Caco-2 (cell line): ENCODE measurements at regions not wholly inside any gene's neighbourhood (a gene's known extent, or its start where the extent isn't known, plus 50 kb on each side); places are given as distances from the start of the nearest gene placed in this dataset.

ENCODE experiments used
- BruUV-seq: library from RNA; stranded (reverse); fragments of 400-500 nt; replicated peaks from 2 replicates; lab custom pipeline; 2021; lab: Mats Ljungman, UMichigan
- CTCF ChIA-PET: fragments of 300-600 bp; sonication (Branson Sonifier 250); formaldehyde crosslinking; loops from one replicate; lab custom pipeline; 2022; ENCODE audit warnings: antibody characterized with exemption; lab: Charles Lee
- POLR2A ChIA-PET: fragments of 300-600 bp; sonication (Branson Sonifier 250); formaldehyde crosslinking; loops from one replicate; lab custom pipeline; 2022; ENCODE audit warnings: antibody characterized with exemption; lab: Charles Lee
- DNase-seq, 2 experiments: peaks; one replicate each; pipeline versions ENCODE4 v3.0.0 to v3.0.0-alpha.2; 2020 to 2022
- H3K27me3 ChIP-seq: replicated peaks from 2 replicates; pipeline ENCODE4 v1.6.0; 2011; ENCODE audit warnings: low read length; ENCODE audit not compliant: control insufficient read depth, insufficient read depth
- H3K36me3 ChIP-seq: 2 replicates; pipeline ENCODE4 v1.5.1; 2011; ENCODE audit warnings: low read length; ENCODE audit not compliant: control insufficient read depth, insufficient read depth
- H3K4me1 ChIP-seq: fragments of 250-450 bp; sonication (Bioruptor Pico); 2 replicates; pipeline ENCODE4 v1.5.1; 2020; ENCODE audit warnings: mild to moderate bottlenecking
- H3K4me3 ChIP-seq: 2 replicates; pipeline ENCODE4 v1.5.1; 2011; ENCODE audit warnings: low read depth, mild to moderate bottlenecking, control low read depth, low read length
- H3K9me3 ChIP-seq: fragments of 250-450 bp; sonication (Bioruptor Pico); 2 replicates; pipeline ENCODE4 v1.5.1; 2020; ENCODE audit warnings: mild to moderate bottlenecking, moderate library complexity
- H3K27ac Mint-ChIP-seq: one replicate; pipeline ENCODE4 v1.8.0; 2022; ENCODE audit warnings: mixed read lengths; ENCODE audit not compliant: unreplicated experiment
- H3K27me3 Mint-ChIP-seq: one replicate; pipeline ENCODE4 v1.8.0; 2022; ENCODE audit warnings: mixed read lengths; ENCODE audit not compliant: insufficient read depth, unreplicated experiment
- H3K36me3 Mint-ChIP-seq: one replicate; pipeline ENCODE4 v1.8.0; 2022; ENCODE audit warnings: mild to moderate bottlenecking, mixed read lengths; ENCODE audit not compliant: insufficient read depth, unreplicated experiment
- H3K4me1 Mint-ChIP-seq: one replicate; pipeline ENCODE4 v1.8.0; 2022; ENCODE audit warnings: low read depth, mixed read lengths; ENCODE audit not compliant: unreplicated experiment
- H3K4me3 Mint-ChIP-seq: one replicate; pipeline ENCODE4 v1.8.0; 2022; ENCODE audit warnings: mild to moderate bottlenecking, moderate library complexity, mixed read lengths; ENCODE audit not compliant: unreplicated experiment
- H3K9me3 Mint-ChIP-seq: one replicate; pipeline ENCODE4 v1.8.0; 2022; ENCODE audit warnings: mixed read lengths; ENCODE audit not compliant: unreplicated experiment
- intact Hi-C: fragments of 100-400 bp; cut with micrococcal nuclease; formaldehyde crosslinking; loops from one replicate; pipeline ENCODE4 v1.10.0; 2022; ENCODE audit not compliant: unreplicated experiment
- TF ChIP-seq, protein P1 (sequence below), 2 experiments: fragments of 200-600 bp in 1 of 2; IDR thresholded peaks; 1 replicate in 1 of 2; 2 replicates in 1 of 2; pipeline versions ENCODE4 v1.5.1 to v1.8.0; 2011 to 2022; ENCODE audit warnings: antibody characterized with exemption in 1 of 2, control low read depth in 1 of 2, inconsistent platforms in 1 of 2, low read depth in 1 of 2, low read length in 1 of 2, mild to moderate bottlenecking in 1 of 2, moderate library complexity in 1 of 2; ENCODE audit not compliant: insufficient read depth in 1 of 2, severe bottlenecking in 1 of 2, unreplicated experiment in 1 of 2

DNA sequence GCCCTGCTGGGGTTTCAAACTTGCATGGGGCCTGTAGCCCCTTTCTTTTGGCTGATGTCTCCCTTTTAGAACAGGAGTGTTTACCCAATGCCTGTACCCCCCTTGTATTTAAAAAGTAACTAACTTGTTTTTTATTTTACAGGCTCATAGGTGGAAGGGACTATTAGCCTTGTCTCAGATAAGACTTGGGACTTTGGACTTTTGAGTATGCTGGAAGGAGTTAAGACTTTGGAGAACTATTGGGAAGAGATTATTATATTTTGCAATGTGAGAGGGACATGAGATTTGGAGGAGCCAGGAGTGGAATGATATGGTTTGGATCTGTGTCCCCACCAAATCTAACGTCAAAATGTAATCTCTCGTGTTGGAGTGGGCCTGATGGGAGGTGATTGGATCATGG is 314.9 kb upstream of the SP8 start:
- H3K4me1 ChIP-seq = peaks cover 19% of the 10 kb centered on the region
- peaks cover 22% of the 10 kb centered on the region for H3K4me1 Mint-ChIP-seq
- ChIA-PET CTCF (no interaction called here), POLR2A (no interaction called here)
- H3K36me3 Mint-ChIP-seq = no peaks in the 10 kb centered on the region
- intact Hi-C loops = no loop called here
- H3K27me3 Mint-ChIP-seq = no peaks in the 10 kb centered on the region
- BruUV-seq = no TSS peak
- no peak overlapping the region for H3K4me3 Mint-ChIP-seq
- H3K27ac Mint-ChIP-seq = peak overlapping the region; percentile 33
- H3K36me3 ChIP-seq = no peaks in the 10 kb centered on the region
- H3K27me3 ChIP-seq = no peaks in the 10 kb centered on the region
- no peaks in the 10 kb centered on the region for H3K9me3 ChIP-seq
- no peak for DNase-seq
- TF ChIP-seq, protein P1, sequence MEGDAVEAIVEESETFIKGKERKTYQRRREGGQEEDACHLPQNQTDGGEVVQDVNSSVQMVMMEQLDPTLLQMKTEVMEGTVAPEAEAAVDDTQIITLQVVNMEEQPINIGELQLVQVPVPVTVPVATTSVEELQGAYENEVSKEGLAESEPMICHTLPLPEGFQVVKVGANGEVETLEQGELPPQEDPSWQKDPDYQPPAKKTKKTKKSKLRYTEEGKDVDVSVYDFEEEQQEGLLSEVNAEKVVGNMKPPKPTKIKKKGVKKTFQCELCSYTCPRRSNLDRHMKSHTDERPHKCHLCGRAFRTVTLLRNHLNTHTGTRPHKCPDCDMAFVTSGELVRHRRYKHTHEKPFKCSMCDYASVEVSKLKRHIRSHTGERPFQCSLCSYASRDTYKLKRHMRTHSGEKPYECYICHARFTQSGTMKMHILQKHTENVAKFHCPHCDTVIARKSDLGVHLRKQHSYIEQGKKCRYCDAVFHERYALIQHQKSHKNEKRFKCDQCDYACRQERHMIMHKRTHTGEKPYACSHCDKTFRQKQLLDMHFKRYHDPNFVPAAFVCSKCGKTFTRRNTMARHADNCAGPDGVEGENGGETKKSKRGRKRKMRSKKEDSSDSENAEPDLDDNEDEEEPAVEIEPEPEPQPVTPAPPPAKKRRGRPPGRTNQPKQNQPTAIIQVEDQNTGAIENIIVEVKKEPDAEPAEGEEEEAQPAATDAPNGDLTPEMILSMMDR (IDR thresholded peaks at IDR 0.05; ENCODE audit: insufficient read depth in 1 of 2, low read depth in 1 of 2, low read length in 1 of 2, severe bottlenecking in 1 of 2, unreplicated experiment in 1 of 2) = no peak
- peaks cover 10% of the 10 kb centered on the region for H3K9me3 Mint-ChIP-seq
- no peak overlapping the region for H3K4me3 ChIP-seq

DNA sequence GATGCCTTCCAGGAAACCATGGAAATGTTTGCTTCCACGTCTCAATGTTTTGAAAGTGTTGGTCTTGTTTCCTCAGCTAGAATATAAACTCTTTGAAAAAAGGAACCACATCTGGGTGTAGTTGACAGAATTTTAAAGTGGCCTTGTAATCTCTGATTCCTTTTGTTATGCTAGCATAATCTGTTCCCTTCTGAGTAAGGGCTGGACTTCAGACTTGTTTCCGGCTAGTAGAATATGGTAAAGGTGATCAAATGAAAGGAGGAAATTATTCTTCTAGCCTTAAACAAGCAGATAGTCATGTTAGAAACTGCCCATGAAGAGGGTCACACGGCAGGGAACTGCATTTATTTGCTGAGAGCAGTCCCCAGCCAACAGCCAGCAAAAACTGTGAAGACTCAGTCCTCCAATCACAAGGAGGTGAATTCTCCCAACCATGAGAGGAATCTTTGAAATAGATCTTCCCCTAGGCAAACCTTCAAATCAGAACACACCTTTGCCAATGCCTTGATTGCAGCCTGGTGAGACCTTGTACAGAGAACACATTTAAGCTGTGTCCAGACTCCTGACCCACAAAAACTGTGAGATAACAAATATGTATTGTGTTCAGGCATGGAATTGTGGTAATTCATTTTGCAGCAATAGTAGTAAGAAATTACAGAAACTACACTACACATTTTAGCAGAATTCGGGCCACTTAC is 316.9 kb upstream of the SP8 start:
- Histone ChIP-seq H3K4me1 (peaks cover 19% of the 10 kb centered on the region), H3K4me3 (no peak overlapping the region), H3K36me3 (no peaks in the 10 kb centered on the region), H3K9me3 (no peaks in the 10 kb centered on the region), H3K27me3 (no peaks in the 10 kb centered on the region)
- Mint-ChIP-seq H3K4me3 (no peak overlapping the region), H3K4me1 (peaks cover 22% of the 10 kb centered on the region), H3K27me3 (no peaks in the 10 kb centered on the region), H3K9me3 (peaks cover 10% of the 10 kb centered on the region), H3K36me3 (no peaks in the 10 kb centered on the region), H3K27ac (peak overlapping the region; percentile 23)
- BruUV-seq = no TSS peak
- ChIA-PET CTCF (no interaction called here), POLR2A (no interaction called here)
- intact Hi-C loops = no loop called here
- no peak for DNase-seq
- TF ChIP-seq, protein P1 (IDR thresholded peaks at IDR 0.05; ENCODE audit: insufficient read depth in 1 of 2, low read depth in 1 of 2, low read length in 1 of 2, severe bottlenecking in 1 of 2, unreplicated experiment in 1 of 2) = no peak

DNA sequence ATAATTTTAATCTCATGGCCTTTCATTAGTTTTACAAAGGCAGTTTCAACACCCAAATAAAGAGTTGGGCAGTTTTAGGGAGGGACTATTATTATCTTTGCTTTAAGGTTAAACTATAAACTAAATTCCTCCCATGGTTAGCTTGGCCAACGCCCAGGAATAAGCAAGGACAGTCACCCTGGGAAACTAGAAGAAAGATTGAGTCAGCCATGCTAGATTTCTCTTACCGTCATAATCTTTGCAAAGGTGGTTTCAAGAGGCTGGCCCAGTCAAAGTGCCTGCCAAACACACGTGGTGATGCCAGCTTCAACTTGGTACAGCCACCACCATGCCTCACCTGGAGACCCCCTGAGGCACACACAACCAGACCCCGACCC is 317.4 kb upstream of the SP8 start:
- H3K9me3 ChIP-seq = no peaks in the 10 kb centered on the region
- no peaks in the 10 kb centered on the region for H3K27me3 ChIP-seq
- Mint-ChIP-seq H3K9me3 (peaks cover 10% of the 10 kb centered on the region), H3K36me3 (no peaks in the 10 kb centered on the region), H3K4me1 (peaks cover 22% of the 10 kb centered on the region), H3K27me3 (no peaks in the 10 kb centered on the region), H3K4me3 (no peak overlapping the region), H3K27ac (peak overlapping the region; percentile 68)
- DNase-seq = no peak
- TF ChIP-seq, protein P1 (IDR thresholded peaks at IDR 0.05; ENCODE audit: insufficient read depth in 1 of 2, low read depth in 1 of 2, low read length in 1 of 2, severe bottlenecking in 1 of 2, unreplicated experiment in 1 of 2) = no peak
- H3K4me3 ChIP-seq = no peak overlapping the region
- CTCF ChIA-PET = no interaction called here
- H3K36me3 ChIP-seq = no peaks in the 10 kb centered on the region
- intact Hi-C loops = no loop called here
- POLR2A ChIA-PET = no interaction called here
- BruUV-seq = no TSS peak
- H3K4me1 ChIP-seq = peaks cover 19% of the 10 kb centered on the region
